22Rv1 (cell line): ENCODE measurements at regions not wholly inside any gene's neighbourhood (a gene's known extent, or its start where the extent isn't known, plus 50 kb on each side); places are given as distances from the start of the nearest gene placed in this dataset.

ENCODE experiments used
- CTCF ChIP-seq: fragments of 450-650 bp; IDR thresholded peaks from 2 replicates; pipeline ENCODE4 v1.5.1; 2017; ENCODE audit warnings: mild to moderate bottlenecking
- ZFX ChIP-seq: fragments of 450-650 bp; IDR thresholded peaks from 2 replicates; pipeline ENCODE4 v1.6.1; 2017; ENCODE audit warnings: antibody characterized with exemption, borderline replicate concordance

DNA sequence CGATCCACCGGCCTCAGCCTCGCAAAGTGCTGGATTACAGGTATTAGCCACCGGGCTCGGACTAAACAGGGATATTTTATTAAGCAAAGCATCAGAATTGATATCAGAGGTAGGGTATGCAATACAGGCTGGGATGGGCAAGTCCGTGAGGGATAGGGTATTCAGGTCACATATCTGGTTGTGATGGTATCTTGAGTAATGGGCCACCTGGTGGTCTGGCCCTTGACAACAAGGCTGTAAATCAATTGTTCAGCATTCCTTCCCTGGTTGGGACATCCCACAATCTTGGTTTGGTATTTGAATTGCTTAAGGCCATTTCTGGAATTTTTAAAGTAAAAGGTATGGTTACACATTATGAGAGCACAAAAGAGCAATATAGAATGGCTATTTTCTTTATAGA is 1588.0 kb downstream of the SLITRK1 start:
- TF ChIP-seq CTCF (no peak), ZFX (no peak)
